B cell (primary cell): ENCODE measurements at regions not wholly inside any gene's neighbourhood (a gene's known extent, or its start where the extent isn't known, plus 50 kb on each side); places are given as distances from the start of the nearest gene placed in this dataset.

Source experiments
- ATAC-seq: fragments of 200-7000 bp; cut with Tn5 transposase; one replicate; pipeline ENCODE4 v1.10.0; 2021; ENCODE audit warnings: low read depth, mild to moderate bottlenecking, moderate number of reproducible peaks, moderate library complexity
- CTCF ChIA-PET: fragments of 350-600 bp; sonication (Branson Sonifier 250); formaldehyde crosslinking; loops from one replicate; lab custom pipeline; 2021; ENCODE audit warnings: antibody characterized with exemption, inconsistent platforms; lab: Charles Lee
- POLR2A ChIA-PET: fragments of 350-600 bp; sonication (Branson Sonifier 250); formaldehyde crosslinking; loops from one replicate; lab custom pipeline; 2021; ENCODE audit warnings: antibody characterized with exemption; lab: Charles Lee
- DNase-seq: peaks from one replicate; pipeline ENCODE4 v3.0.0; 2013
- H2AFZ ChIP-seq: 2 replicates; pipeline ENCODE4 v1.6.1; 2012; ENCODE audit warnings: mild to moderate bottlenecking, low read depth, low read length; ENCODE audit not compliant: insufficient read depth, poor library complexity, severe bottlenecking
- H3K27ac ChIP-seq, 2 donors: 1 replicate in 1 of 2; 2 replicates in 1 of 2; pipeline ENCODE4 v1.5.1; 2012 to 2013; ENCODE audit warnings: low read length in 2 of 2, mild to moderate bottlenecking in 2 of 2, moderate library complexity in 1 of 2
- H3K27me3 ChIP-seq, 4 experiments: fragments of 200-600 bp in 1 of 4; sonication (generic) in 1 of 4; replicated peaks in 1 of 4; 1 replicate in 2 of 4; 2 replicates in 2 of 4; pipeline versions ENCODE4 v1.6.1 to v1.7.0; 2013 to 2016; ENCODE audit warnings: low read length in 3 of 4, mild to moderate bottlenecking in 2 of 4, mixed read lengths in 1 of 4, moderate library complexity in 1 of 4; ENCODE audit not compliant: insufficient read depth in 4 of 4, control insufficient read depth in 3 of 4; ENCODE audit errors: control extremely low read depth in 1 of 4
- H3K36me3 ChIP-seq, 2 experiments: replicated peaks in 1 of 2; 1 replicate in 1 of 2; 2 replicates in 1 of 2; pipeline versions ENCODE4 v1.6.1 to v1.7.1; 2013; ENCODE audit warnings: low read length in 1 of 2; ENCODE audit not compliant: insufficient read depth in 2 of 2, control insufficient read depth in 1 of 2; ENCODE audit errors: control extremely low read depth in 1 of 2, extremely low read depth in 1 of 2
- H3K4me1 ChIP-seq, 2 donors: fragments of 200-600 bp in 1 of 2; sonication (generic) in 1 of 2; 1 replicate in 1 of 2; 2 replicates in 1 of 2; pipeline versions ENCODE4 v1.5.1 to v1.6.1; 2013 to 2017; ENCODE audit warnings: low read length in 2 of 2; ENCODE audit not compliant: control insufficient read depth in 2 of 2, insufficient read depth in 2 of 2
- H3K4me2 ChIP-seq: replicated peaks from 2 replicates; pipeline ENCODE3; 2012; ENCODE audit warnings: mild to moderate bottlenecking, low read depth, low read length; ENCODE audit not compliant: poor library complexity, severe bottlenecking
- H3K4me3 ChIP-seq, 5 experiments: fragments of 200-600 bp in 1 of 5; sonication (generic) in 1 of 5; 1 replicate in 3 of 5; 2 replicates in 2 of 5; pipeline versions ENCODE4 v1.5.1 to v1.7.0; 2011 to 2016; ENCODE audit warnings: low read length in 4 of 5, mild to moderate bottlenecking in 4 of 5, low read depth in 2 of 5, control low read depth in 1 of 5, moderate library complexity in 1 of 5; ENCODE audit not compliant: insufficient read depth in 1 of 5; ENCODE audit errors: control extremely low read depth in 1 of 5, extremely low read depth in 1 of 5
- H3K79me2 ChIP-seq: fragments of 200-600 bp; sonication (generic); one replicate; pipeline ENCODE4 v1.6.0; 2016; ENCODE audit warnings: low read length; ENCODE audit not compliant: control insufficient read depth, insufficient read depth
- H3K9ac ChIP-seq: fragments of 200-600 bp; sonication (generic); 2 replicates; pipeline ENCODE4 v1.6.1; 2017; ENCODE audit warnings: mild to moderate bottlenecking, low read length, moderate library complexity
- H3K9me3 ChIP-seq, 3 donors: one replicate each; pipeline versions ENCODE4 v1.6.1 to v1.7.1; 2013; ENCODE audit warnings: low read length in 2 of 3; ENCODE audit not compliant: control insufficient read depth in 2 of 3, insufficient read depth in 1 of 3; ENCODE audit errors: control extremely low read depth in 1 of 3
- H4K20me1 ChIP-seq: 2 replicates; pipeline ENCODE4 v1.6.0; 2012; ENCODE audit warnings: mild to moderate bottlenecking, low read length; ENCODE audit not compliant: insufficient read depth, control insufficient read depth, poor library complexity, severe bottlenecking
- H3K27ac Mint-ChIP-seq: one replicate; pipeline ENCODE4 v1.8.0; 2021; ENCODE audit warnings: mixed read lengths
- H3K27me3 Mint-ChIP-seq: one replicate; pipeline ENCODE4 v1.8.0; 2021; ENCODE audit warnings: mixed read lengths
- H3K4me1 Mint-ChIP-seq: one replicate; pipeline ENCODE4 v1.8.0; 2021; ENCODE audit warnings: mixed read lengths
- H3K4me3 Mint-ChIP-seq: one replicate; pipeline ENCODE4 v1.8.0; 2021; ENCODE audit warnings: mixed read lengths
- H3K9me3 Mint-ChIP-seq: one replicate; pipeline ENCODE4 v1.8.0; 2022; ENCODE audit warnings: mixed read lengths; ENCODE audit not compliant: insufficient read depth
- CTCF ChIP-seq: fragments of 200-600 bp; IDR thresholded peaks from one replicate; pipeline ENCODE4 v1.8.0; 2022; ENCODE audit warnings: antibody characterized with exemption, mild to moderate bottlenecking
- EZH2 ChIP-seq: IDR thresholded peaks from 2 replicates; pipeline ENCODE4 v1.6.1; 2012; ENCODE audit warnings: borderline replicate concordance, low read depth, mild to moderate bottlenecking, moderate library complexity, low read length; ENCODE audit not compliant: insufficient read depth, poor library complexity, severe bottlenecking
- WGBS: methylation state at CpG from one replicate; pipeline ENCODE4 v1.1.5; 2013; ENCODE audit warnings: missing lambda C conversion rate; ENCODE audit not compliant: insufficient coverage; 5-methylcytosine and 5-hydroxymethylcytosine counted together
- intact Hi-C: fragments of 100-400 bp; cut with micrococcal nuclease; formaldehyde crosslinking; loops from one replicate; pipeline ENCODE4 v1.10.0; 2022

- ChIA-PET CTCF (interaction anchor here (1.1 kb wide), 1 partner anchor 230 kb away, joined by 6 read pairs; no protein-coding TSS in a partner anchor), POLR2A (no interaction called here)
- Histone ChIP-seq H3K27ac (no peak overlapping the region), H3K4me2 (no peak overlapping the region), H3K36me3 (no peaks in the 10 kb centered on the region), H3K9ac (no peak overlapping the region), H3K4me3 (no peak overlapping the region), H2AFZ (no peak overlapping the region), H3K4me1 (no peaks in the 10 kb centered on the region), H3K79me2 (no peaks in the 10 kb centered on the region), H4K20me1 (no peaks in the 10 kb centered on the region), H3K27me3 (no peaks in the 10 kb centered on the region), H3K9me3 (no peaks in the 10 kb centered on the region)
- 93% methylated on average over 3 of the region's 3 CpGs for WGBS
- intact Hi-C loops = no loop called here
- ATAC-seq (no peak), DNase-seq (no peak)
- H3K4me1 Mint-ChIP-seq = no peaks in the 10 kb centered on the region
- H3K9me3 Mint-ChIP-seq = no peaks in the 10 kb centered on the region
- no peaks in the 10 kb centered on the region for H3K27me3 Mint-ChIP-seq
- TF ChIP-seq EZH2 = no peak
- TF ChIP-seq CTCF = no peak
- H3K4me3 Mint-ChIP-seq = no peak overlapping the region
- H3K27ac Mint-ChIP-seq = no peak overlapping the region
Measured at GRCh38 chr13:44713788-44714469, 137.8 kb upstream of the TSC22D1 start.

GRCh38 chr13:44711706-44712105 is 135.6 kb upstream of the TSC22D1 start:
- no CpG with 5 or more reads among the region's 1 CpG for WGBS

More at GRCh38 chr13:44711706-44712105, 135.6 kb upstream of the TSC22D1 start:
- ATAC-seq (no peak), DNase-seq (no peak)
- Histone ChIP-seq H3K27ac (no peak overlapping the region), H4K20me1 (no peaks in the 10 kb centered on the region), H2AFZ (no peak overlapping the region), H3K4me1 (no peaks in the 10 kb centered on the region), H3K27me3 (no peaks in the 10 kb centered on the region), H3K9me3 (no peaks in the 10 kb centered on the region), H3K4me3 (no peak overlapping the region), H3K79me2 (no peaks in the 10 kb centered on the region), H3K9ac (no peak overlapping the region), H3K36me3 (no peaks in the 10 kb centered on the region), H3K4me2 (no peak overlapping the region)
- intact Hi-C loops = no loop called here
- TF ChIP-seq CTCF = no peak
- TF ChIP-seq EZH2 = no peak
- Mint-ChIP-seq H3K9me3 (no peaks in the 10 kb centered on the region), H3K4me3 (no peak overlapping the region), H3K4me1 (no peaks in the 10 kb centered on the region), H3K27me3 (no peaks in the 10 kb centered on the region), H3K27ac (no peak overlapping the region)
- CTCF ChIA-PET = no interaction called here
- POLR2A ChIA-PET = no interaction called here
